Activated CD8-positive, alpha-beta memory T cell treated with anti-CD3 and anti-CD28 coated beads for 48 hours (primary cell): ENCODE measurements at regions not wholly inside any gene's neighbourhood (a gene's known extent, or its start where the extent isn't known, plus 50 kb on each side); places are given as distances from the start of the nearest gene placed in this dataset.

Source experiments
- DNase-seq, 3 experiments: peaks; one replicate each; pipeline ENCODE4 v3.0.0-alpha.2; 2020; ENCODE audit warnings: low read depth in 2 of 3, low spot score in 2 of 3

GRCh38 chr1:56418151-56418631, 161.2 kb downstream of the PLPP3 start:
- DNase-seq = no peak

GRCh38 chr1:56417646-56418045, 161.7 kb downstream of the PLPP3 start:
- no peak for DNase-seq

- DNase-seq = no peak
Measured at GRCh38 chr1:56416495-56416894, 162.9 kb downstream of the PLPP3 start.

GRCh38 chr1:56415720-56416119, 163.6 kb downstream of the PLPP3 start:
- no peak for DNase-seq

- DNase-seq = no peak
Measured at GRCh38 chr1:56415258-56415657, 164.1 kb downstream of the PLPP3 start.

GRCh38 chr1:56414728-56415224, 164.6 kb downstream of the PLPP3 start:
- no peak for DNase-seq

GRCh38 chr1:56413671-56414199, 165.6 kb downstream of the PLPP3 start:
- DNase-seq = no peak

GRCh38 chr1:56411484-56412180, 167.7 kb downstream of the PLPP3 start:
- no peak for DNase-seq

- no peak for DNase-seq
Measured at GRCh38 chr1:56411021-56411420, 168.3 kb downstream of the PLPP3 start.

GRCh38 chr1:56410405-56410804, 169.0 kb downstream of the PLPP3 start:
- no peak for DNase-seq

GRCh38 chr1:56409112-56409691, 170.2 kb downstream of the PLPP3 start:
- DNase-seq = no peak

- no peak for DNase-seq
Measured at GRCh38 chr1:56406821-56407220, 172.5 kb downstream of the PLPP3 start.

GRCh38 chr1:56404561-56405030, 174.8 kb downstream of the PLPP3 start:
- no peak for DNase-seq

GRCh38 chr1:56404066-56404465, 175.3 kb downstream of the PLPP3 start:
- no peak for DNase-seq

GRCh38 chr1:56403321-56403720, 176.0 kb downstream of the PLPP3 start:
- DNase-seq = no peak

- DNase-seq = no peak
Measured at GRCh38 chr1:56401191-56401590, 178.2 kb downstream of the PLPP3 start.

- DNase-seq = no peak
Measured at GRCh38 chr1:56400526-56400925, 178.8 kb downstream of the PLPP3 start.

- DNase-seq = no peak
Measured at GRCh38 chr1:56399795-56400194, 179.6 kb downstream of the PLPP3 start.

- DNase-seq = no peak
Measured at GRCh38 chr1:56399326-56399725, 180.0 kb downstream of the PLPP3 start.

GRCh38 chr1:56397811-56398231, 181.5 kb downstream of the PLPP3 start:
- no peak for DNase-seq

- no peak for DNase-seq
Measured at GRCh38 chr1:56397409-56397808, 182.0 kb downstream of the PLPP3 start.

- DNase-seq = no peak
Measured at GRCh38 chr1:56396581-56396980, 182.8 kb downstream of the PLPP3 start.
